GM18508 (cell line): ENCODE measurements at regions not wholly inside any gene's neighbourhood (a gene's known extent, or its start where the extent isn't known, plus 50 kb on each side); places are given as distances from the start of the nearest gene placed in this dataset.
"Not testable (repeated sequence)": the region's sequence is repeated elsewhere in the genome, so short reads cannot be mapped to it uniquely, and the experiment has no call there.

Experiments
- ATAC-seq: cut with Tn5 transposase; IDR thresholded peaks from one replicate; pipeline ENCODE4 v1.9.1; 2021; ENCODE audit warnings: moderate number of reproducible peaks; ENCODE audit not compliant: insufficient read depth, unreplicated experiment

DNA sequence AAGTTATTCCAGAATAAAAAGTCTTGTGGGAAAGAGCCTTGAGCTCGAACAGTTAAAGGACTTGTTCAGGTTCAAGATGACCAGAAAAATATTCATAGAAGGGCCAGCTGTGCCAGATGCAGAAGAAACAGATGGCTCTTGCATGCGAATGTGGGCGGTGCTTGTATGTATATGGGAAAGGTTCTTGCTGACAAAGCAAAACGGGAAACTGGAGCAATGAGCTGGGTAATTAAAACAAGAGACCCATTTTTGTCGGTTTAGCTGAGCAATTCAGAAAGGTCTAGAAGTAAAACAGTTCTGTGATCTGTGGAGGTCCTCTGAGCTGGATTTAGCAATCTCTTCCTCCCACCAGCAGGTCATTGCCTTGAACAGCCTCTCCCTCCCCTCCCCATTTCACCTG, 107.2 kb upstream of the MARK1 start:
- ATAC-seq, result no peak

DNA sequence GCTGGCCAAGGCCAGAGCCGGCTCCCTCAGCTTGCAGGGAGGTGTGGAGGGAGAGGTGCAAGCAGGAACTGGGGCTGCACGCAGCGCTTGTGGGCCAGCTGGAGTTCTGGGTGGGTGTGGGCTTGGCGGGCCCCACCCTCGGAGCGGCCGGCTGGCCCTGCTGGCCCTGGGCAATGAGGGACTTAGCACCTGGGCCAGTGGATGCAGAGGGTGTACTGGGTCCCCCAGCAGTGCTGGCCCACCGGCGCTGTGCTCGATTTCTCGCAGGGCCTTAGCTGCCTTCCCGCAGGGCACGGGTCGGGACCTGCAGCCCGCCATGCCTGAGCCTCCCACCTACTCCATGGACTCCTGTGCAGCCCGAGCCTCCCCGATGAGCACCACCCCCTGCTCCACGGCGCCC, 115.6 kb upstream of the MARK1 start:
- ATAC-seq, result not testable (repeated sequence)

DNA sequence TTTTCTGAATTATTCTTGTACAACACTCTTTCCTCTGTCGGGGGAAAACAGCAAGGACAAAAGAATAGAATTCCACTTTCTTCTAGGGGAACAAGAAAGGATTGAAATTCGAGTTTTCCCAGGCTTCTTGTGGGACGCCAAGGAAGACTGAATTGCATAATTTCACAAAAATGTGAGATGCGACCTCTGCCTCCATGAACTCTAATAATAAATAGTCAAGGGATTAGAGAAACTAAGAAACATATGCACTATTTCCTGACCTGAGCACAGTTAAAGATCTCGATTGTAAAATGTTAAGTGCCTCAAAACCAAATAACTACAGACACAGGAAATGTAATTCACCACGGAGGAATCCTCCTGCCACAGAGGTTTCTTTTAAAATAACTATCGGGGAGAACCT, 117.3 kb upstream of the MARK1 start:
- ATAC-seq, result no peak

DNA sequence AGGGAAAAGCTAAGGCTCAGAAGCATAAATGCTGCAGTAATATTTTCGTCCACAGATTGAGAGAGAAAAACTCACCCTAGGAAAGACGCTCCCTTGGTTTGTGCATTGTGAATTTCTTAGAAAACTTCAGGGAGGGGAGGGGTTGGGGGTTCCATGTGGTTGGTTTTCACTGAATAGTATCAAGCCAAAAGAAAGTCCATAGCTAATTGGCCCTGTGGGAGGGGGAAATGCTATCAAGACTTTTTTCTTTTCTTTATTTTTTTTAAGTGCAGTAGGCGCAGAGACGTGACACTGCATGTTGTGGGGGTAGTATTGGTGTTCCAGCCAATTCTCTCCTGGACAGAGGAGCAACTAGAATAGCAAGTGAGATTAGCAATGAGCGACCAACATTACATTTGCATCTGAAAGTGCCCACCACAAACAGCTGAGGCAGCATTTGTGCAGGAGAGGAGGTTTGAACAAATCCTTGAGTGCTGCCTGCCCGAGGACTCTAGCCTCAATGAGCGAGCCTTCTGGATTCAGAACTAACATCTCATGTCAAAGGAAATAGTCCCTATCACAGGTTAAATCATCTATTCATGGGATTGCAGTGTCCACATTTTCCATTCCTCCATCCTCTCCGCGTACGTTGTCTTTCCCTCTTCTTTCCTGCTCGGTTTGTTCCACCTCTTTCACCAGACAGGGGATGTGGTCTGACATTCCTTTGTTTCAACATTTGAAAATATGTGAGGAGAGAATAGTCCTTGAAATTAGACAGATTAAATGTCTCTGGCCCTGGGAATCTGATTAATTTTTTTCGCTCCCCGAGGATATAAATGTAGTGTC, 118.0 kb upstream of the MARK1 start:
- ATAC-seq, result no peak

DNA sequence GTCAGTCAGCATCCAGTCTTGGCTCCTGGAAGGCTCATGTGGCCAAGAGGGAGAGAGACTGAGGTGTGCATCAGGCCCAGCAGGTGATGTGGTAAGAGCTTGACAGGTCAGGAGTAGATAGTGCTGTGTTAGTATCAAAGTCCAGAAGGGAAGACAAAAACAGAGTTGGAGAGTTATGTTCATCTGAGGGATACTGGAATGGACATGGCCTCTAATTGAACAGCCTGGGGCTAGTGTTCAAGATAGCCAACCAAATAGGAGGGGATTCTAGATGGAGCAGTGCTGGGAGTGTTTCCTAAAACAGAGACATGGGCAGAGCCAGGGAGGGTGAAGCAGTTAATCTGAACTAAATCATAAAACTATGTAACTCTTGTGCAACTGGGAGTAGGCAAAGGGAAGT, 120.7 kb upstream of the MARK1 start:
- no peak for ATAC-seq

DNA sequence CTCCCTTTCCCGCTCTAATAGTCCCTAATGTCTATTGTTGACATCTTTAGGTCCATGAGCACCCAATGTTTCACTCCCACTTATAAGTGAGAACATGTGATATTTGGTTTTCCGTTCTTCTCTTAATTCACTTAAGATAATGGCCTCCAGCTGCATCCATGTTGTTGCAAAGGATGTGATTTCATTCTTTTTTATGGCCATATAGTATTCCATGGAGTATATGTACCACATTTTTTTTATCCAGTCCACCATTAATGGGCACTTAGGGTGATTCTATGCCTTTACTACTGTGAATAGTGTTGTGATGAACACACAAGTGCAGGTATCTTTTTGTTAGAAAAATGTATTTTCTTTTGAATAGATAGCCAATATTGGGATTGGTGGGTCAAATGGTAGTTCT, 126.0 kb upstream of the RAB3GAP2 start:
- ATAC-seq, result no peak

DNA sequence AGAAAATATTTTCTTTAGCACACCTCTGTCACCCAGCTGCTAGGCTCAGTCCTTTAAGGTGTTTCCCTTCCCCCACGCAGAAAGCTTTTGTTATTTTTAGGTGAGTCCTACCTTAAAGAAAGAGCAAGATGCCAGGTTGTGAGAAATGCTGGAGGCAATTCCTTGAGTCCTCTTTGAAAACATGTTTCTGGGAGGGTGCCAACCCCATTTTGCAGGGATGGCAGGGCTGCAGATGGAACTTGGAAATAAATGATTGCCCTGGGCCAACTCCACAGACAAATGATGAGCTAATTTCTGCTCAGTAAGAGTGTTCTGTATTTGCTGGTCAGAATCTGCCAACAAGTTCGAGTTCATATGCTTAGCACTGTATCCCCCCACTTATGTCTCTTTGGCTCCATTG, 119.2 kb upstream of the RAB3GAP2 start:
- ATAC-seq, result no peak

DNA sequence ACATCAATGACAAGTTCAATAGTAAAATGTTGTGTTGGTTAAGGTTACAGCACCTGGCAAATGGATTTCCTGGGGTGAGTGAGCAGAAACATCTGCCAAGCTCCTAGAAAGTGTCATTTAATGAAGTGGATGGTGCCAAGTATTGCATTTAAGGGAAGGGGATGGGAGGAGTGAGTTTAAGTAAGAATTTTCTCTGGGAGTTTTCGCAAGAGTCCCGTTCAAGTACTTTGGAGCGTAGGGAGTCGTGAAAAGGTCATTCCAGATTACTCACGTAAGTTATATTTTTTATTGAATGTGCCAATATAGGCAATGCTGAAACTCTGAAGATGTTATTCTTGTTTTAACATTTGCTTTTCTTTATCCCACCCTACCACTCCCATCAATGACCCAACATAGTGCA, 117.4 kb upstream of the RAB3GAP2 start:
- ATAC-seq, result no peak

DNA sequence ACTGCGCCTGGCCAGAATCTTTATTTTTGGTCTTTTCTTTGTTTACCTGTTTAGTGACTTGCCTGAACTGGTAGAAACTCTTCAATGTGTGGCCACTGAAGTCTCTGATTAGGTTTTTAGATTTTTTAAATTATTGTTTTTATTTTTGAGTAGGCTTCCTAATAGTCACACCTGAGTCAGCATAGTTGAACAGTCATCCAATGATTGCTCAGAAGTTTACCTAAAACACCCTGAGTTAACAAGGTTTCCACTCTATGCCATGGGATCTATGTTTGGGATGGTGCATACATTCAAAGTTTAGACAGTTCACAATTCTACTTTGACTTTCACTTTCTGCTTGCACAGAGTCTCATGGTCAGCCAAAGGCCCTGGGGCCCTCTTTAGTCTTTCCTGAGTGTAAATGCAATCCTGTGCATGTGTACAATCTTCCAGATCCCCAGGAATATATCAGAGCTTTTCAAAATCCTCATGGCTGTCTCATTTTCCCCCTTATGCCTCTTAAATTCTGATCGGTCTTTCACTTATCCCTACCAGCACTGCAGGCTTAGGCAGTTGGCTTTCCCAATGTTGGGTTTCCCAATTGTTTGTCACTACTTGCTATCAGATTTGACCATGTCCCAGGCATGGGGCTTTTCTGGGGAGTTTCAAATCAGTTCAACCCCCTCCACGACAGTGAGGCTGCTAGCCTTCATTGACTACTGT, 114.4 kb upstream of the RAB3GAP2 start:
- no peak for ATAC-seq

DNA sequence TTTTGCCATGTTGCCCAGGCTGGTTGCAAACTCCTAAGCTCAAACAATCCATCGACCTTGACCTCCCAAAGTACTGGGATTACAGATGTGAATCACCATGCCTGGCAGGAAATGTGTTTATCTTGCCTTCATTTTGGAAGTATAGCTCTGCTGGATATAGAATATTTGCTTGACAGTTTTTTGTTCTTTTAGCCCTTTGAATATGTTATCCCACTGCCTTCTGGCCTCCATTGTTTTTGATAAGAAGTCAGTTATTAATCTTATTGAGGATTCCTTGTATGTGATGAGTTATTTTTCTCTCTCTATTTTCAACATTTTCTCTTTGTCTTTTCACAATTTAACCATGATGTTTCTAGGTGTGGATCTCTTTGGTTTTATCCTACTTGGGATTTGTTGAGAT, 112.9 kb upstream of the RAB3GAP2 start:
- ATAC-seq, result no peak

DNA sequence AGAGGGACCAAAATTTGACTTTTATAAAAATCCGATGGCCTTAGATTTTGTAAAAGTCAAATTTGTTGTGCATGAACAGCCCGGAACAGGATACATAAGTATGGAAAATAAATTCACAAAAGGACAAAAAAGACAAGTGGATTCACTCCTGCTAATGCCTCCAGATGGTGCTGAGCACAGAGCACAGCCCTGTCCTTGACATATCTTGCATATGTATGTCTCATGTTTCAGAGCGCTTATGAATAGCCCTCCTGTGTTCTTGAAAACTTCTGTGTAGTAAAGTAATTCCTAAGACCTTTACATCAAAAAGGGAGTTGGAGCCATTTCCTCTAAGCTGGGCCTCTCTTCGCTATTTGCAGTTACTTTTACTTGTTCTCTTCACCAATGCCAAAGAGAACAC, 110.7 kb upstream of the RAB3GAP2 start:
- no peak for ATAC-seq

DNA sequence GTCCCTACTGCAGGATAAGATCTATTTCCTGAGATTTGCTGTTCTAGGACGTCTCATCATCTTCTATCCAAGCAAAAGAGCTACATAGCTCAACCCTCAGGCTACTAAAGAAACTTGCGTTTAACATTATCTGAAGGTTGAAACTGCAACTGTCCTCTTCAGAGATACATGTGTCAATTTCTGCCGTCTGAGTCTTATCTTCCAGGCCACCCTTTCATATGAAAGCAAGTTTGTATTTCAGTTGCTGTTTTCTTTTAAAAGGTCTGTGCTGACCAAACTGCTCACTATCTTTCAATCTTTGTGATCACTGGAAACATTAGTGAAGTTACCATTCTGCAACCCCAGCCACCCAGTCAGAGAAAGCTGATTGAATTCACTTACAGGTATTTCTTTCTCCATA, 108.6 kb upstream of the RAB3GAP2 start:
- ATAC-seq, result no peak

DNA sequence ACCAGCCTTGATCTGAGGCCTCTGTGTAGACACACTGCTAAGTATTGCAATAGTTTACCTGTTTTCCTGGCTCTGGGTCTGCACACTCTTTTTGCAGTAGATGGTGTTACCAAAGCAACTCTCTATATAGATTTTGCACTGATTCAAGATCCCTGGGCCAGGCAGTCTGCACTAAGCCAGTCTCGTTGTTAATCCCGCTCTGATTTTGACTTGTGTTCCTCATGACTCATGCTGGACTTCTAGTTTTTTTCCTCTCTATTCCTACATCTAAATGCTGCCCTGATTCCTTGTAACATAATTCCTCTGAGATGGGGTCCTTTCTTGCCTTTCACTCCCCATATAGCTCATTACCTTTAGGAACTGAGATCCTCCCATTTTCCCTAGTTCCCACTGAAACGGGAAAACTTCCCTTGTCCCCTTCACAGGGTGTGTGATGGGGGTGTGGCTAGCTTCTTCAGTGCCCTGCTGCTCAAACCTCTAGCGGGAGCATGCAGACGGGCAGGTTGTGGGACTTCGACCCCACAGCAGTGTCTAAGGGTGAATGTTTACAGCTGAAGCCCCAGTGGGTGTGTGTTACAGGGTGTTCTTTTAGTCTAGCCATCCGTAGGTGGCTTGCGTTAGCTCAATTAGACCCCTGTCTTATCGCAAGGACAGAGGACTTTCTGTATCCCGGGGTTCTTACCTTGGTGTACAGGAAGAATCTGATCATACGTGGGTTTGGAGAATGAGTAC, 106.5 kb upstream of the RAB3GAP2 start:
- no peak for ATAC-seq

DNA sequence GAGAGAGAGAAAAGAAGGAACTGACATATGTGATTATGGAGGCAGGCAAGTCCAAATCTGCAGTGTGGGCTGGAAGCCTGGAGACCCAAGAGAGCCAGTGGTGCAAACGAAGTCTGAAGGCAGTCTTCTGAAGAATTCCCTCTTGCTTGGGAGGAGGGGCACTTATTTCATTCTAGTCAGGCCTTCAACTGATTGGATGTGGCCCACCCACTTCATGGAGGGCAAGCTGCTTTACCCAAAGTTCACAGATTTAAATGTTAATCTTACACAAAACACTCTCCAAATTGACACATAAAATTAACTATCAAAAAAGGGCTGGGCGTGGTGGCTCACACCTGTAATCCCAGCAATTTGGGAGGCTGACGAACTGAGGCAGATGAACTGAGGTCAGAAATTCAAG, 103.5 kb upstream of the RAB3GAP2 start:
- ATAC-seq, result no peak

DNA sequence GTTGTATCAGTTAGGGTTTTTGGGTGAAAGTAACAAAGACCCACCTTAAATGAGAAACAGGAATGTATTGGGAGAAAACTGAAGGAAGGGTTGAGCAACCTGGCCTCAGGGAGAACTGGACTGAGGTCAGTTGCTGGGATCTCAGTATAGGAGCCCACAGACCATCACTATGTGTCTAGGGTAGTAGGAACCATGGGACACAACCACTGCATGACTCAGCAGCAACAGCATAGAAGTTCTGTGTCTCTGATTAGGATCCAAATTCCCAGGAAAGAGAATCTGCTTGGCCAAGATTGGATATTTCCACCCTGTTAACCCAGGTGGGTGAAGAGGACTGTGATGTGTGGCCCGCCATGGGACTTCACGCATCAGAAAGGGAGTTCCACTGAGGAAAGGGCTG, 102.2 kb upstream of the RAB3GAP2 start:
- no peak for ATAC-seq

DNA sequence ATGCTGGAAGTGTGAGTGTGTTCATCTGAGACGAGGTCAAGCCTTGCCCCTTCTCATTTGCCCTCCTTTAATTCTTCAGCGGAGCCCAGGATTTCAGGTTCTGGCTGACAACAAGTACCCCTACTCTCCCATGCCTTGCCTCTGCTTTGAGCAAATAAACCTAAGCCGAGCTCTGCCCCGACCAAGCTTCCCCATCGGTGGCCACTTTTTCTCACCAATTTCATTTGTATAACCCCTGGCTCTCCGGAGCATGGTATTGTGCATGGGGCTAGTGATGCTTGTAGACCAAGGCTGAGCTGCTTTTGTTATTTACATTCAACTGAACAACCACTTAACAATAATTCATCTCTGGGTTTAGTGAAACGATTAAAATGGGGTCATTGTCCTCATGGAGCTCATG, 100.2 kb upstream of the RAB3GAP2 start:
- no peak for ATAC-seq

DNA sequence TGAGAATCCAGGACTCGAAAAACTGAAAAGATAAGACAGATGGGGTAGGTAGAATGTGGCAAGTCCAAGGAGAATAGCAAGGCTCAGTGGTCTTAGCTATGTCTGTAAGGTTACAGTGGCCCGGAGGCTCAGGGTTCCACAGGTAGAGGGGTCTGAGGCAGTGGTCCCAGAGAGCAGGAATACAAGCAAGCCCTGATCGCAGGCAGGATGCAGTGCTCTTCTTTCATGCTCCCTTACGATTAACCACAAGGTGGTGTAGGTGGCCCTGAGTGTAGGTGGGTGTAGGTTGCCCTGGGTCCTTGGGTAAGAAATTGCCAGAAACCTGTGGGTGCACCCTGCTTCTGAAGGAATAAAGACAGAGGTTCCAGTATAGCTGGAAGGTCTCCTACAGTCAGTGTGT, 99.1 kb upstream of the RAB3GAP2 start:
- ATAC-seq, result no peak

DNA sequence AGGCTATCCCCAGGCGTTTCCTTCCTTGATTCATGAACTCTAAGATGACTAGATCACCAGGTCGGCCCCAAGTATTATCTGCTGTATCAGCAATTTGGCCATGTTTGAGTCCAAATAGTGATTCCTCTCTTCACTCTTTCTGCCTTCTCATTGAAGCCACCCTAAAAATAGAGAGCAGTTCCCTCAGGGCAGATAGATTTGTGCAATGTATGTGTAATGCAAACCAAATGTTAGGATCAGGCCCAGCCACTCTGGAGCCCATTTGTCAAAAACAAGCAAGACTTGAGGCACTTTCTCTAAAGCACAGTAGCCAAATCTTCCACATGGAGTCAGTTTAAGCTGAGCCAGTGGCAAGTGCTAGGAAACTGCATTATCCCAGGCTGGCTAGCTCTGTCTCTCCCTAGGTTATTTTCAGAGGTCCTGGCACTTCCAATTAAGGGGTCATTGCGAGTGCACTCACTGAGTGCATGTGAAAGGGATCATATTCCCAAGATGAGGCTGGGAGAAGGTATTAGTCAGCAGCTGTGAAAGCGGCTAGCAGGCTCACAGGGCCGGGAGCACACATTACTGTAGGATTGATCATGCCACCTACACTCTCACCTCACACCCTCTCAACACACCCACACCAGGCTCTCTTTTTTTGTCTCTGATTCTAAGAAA, 97.9 kb upstream of the RAB3GAP2 start:
- ATAC-seq, result no peak

DNA sequence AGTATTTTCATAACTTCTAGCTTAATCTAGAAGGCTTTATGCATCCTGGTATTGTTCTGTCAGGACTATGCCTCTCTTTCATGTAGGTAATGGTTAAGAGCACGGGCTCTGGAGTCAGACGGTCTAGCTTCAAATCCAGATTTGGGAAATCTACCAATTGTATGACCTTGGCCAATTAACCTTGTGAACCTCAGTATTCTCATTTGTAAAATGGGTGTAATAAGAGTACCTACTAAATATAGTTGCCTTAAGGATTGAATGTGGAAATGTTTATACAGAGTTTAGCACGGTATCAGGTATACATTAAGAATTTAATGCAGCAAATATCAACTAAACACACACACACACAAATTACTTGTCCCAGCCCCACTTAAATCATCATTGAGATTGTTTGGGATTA, 97.3 kb upstream of the RAB3GAP2 start:
- ATAC-seq, result no peak

DNA sequence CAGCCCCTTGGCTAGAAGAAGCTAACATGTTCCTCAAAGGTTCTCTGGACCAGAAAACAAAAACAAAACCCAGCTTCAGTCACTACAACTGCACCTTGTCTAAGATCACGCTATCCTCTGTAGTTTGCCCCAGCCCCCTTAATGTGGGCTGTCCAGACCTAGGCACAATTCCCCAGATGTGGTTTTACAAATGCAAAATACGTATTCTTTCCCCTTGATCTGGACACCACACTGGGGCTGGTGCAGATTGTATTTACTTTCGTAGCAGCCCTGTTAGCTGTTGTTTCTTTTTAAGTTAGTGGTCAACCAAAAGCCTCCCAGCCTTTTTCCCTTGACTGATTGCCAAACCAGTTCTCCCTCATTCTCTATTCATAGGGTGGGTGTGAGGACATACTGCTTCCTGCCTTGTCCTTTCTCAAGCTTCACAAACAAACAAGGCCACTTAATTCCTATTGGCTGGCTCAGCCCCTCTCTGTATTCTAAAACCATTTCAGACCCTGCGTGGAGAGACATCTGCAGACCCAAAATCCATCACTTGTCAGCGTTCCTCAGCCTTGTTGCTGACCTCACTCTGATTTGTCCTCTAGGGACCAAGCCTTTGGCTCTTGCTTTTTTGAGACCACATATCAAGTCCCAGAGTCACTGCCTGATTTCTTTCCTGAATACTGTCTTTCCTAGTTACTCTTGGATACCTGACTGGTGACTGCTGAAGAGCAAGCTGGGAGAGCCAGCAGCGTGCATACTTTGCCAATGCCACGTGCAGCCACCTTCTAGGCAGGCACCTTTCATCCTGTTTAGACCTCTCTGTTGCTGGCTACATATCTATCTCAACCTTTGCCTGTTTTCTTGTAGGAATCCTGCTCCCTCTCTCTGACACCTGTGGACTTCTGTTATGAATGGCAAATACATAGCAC, 96.4 kb upstream of the RAB3GAP2 start:
- no peak for ATAC-seq
